ENCODE measurements at regions not wholly inside any gene's neighbourhood (a gene's known extent, or its start where the extent isn't known, plus 50 kb on each side); places are given as distances from the start of the nearest gene placed in this dataset.

DNA sequence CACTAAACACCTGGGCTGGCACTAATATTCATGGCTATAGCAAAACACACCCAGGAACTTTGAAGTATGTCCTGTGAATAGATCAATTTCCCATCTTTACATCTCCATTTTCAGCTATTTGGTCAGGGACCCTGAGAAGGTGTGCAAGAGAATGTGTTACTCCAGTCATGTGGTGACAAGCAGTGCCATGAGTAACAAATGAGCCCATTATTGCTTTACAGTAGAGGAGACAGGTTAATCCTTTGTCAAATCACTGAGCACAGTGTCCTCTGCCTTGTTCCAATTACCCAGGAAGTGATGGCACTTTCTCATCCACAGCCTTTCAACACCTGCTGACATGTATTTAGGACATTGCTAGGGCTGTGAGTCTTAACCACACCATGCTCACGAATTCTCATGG lies 664.8 kb upstream of the API5 start:
- no TSS peak for BruUV-seq (replicated peaks)
- intact Hi-C loops (cut with micrococcal nuclease; ENCODE audit: unreplicated experiment), result no loop called here
- no peak overlapping the region for H3K4me3 ChIP-seq (ENCODE audit: low read depth in 2 of 2, low read length in 2 of 2)
- TF ChIP-seq, protein P1, sequence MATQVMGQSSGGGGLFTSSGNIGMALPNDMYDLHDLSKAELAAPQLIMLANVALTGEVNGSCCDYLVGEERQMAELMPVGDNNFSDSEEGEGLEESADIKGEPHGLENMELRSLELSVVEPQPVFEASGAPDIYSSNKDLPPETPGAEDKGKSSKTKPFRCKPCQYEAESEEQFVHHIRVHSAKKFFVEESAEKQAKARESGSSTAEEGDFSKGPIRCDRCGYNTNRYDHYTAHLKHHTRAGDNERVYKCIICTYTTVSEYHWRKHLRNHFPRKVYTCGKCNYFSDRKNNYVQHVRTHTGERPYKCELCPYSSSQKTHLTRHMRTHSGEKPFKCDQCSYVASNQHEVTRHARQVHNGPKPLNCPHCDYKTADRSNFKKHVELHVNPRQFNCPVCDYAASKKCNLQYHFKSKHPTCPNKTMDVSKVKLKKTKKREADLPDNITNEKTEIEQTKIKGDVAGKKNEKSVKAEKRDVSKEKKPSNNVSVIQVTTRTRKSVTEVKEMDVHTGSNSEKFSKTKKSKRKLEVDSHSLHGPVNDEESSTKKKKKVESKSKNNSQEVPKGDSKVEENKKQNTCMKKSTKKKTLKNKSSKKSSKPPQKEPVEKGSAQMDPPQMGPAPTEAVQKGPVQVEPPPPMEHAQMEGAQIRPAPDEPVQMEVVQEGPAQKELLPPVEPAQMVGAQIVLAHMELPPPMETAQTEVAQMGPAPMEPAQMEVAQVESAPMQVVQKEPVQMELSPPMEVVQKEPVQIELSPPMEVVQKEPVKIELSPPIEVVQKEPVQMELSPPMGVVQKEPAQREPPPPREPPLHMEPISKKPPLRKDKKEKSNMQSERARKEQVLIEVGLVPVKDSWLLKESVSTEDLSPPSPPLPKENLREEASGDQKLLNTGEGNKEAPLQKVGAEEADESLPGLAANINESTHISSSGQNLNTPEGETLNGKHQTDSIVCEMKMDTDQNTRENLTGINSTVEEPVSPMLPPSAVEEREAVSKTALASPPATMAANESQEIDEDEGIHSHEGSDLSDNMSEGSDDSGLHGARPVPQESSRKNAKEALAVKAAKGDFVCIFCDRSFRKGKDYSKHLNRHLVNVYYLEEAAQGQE (IDR thresholded peaks at IDR 0.05; ENCODE audit: insufficient read depth in 1 of 2, low read depth in 2 of 2, low read length in 1 of 2), result no peak
- TF ChIP-seq POLR2AphosphoS5 (IDR thresholded peaks at IDR 0.05; ENCODE audit: low read depth, low read length) (no peak), TCF7L2 (IDR thresholded peaks at IDR 0.05; ENCODE audit: low read depth, low read length) (no peak), SIN3A (IDR thresholded peaks at IDR 0.05; ENCODE audit: borderline replicate concordance, insufficient read depth, low read depth, low read length) (no peak)
- TF ChIP-seq, protein P2, sequence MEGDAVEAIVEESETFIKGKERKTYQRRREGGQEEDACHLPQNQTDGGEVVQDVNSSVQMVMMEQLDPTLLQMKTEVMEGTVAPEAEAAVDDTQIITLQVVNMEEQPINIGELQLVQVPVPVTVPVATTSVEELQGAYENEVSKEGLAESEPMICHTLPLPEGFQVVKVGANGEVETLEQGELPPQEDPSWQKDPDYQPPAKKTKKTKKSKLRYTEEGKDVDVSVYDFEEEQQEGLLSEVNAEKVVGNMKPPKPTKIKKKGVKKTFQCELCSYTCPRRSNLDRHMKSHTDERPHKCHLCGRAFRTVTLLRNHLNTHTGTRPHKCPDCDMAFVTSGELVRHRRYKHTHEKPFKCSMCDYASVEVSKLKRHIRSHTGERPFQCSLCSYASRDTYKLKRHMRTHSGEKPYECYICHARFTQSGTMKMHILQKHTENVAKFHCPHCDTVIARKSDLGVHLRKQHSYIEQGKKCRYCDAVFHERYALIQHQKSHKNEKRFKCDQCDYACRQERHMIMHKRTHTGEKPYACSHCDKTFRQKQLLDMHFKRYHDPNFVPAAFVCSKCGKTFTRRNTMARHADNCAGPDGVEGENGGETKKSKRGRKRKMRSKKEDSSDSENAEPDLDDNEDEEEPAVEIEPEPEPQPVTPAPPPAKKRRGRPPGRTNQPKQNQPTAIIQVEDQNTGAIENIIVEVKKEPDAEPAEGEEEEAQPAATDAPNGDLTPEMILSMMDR (IDR thresholded peaks at IDR 0.05), result no peak
- no peaks in the 10 kb centered on the region for H3K36me3 ChIP-seq (ENCODE audit: control insufficient read depth, insufficient read depth, low read length)
- POLR2A ChIA-PET, result no interaction called here
- CTCF ChIA-PET, result no interaction called here
- no peaks in the 10 kb centered on the region for H3K27me3 ChIP-seq (ENCODE audit: control insufficient read depth, insufficient read depth, low read length)
- ATAC-seq (no peak), DNase-seq (ENCODE audit: low read depth, low spot score) (no peak)
- no peaks in the 10 kb centered on the region for H3K4me1 ChIP-seq (ENCODE audit: control insufficient read depth, insufficient read depth, low read length)
- in situ Hi-C loops (cut with HindIII; ENCODE audit: low pct_unique_long_range_greater_than_20kb, low sequenced_read_pairs), result no loop called here
- no peak overlapping the region for H3K27ac ChIP-seq (ENCODE audit: low read length)
- H3K9me3 ChIP-seq (ENCODE audit: control insufficient read depth, insufficient read depth, low read depth, low read length), result no peaks in the 10 kb centered on the region

DNA sequence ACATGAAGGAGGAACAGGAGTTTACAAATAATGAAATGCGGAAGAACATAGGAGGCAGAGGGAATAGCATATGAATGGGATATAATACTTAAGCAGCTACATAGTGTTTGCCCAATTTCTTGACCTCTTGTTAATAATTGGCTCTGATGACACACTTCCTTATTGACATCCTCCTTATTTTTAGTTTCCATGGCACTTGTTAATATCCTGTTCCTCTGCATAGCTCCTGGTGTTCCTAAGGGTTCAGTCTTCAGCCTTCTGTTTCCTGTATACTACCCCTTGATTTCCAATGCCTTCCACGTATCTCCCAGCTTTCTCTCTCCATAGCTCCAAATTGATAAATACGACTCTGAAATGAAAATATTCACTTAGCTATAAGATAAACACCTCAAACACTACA lies 663.8 kb upstream of the API5 start:
- no peak for ATAC-seq
- Histone ChIP-seq H3K9me3 (ENCODE audit: control insufficient read depth, insufficient read depth, low read depth, low read length) (no peaks in the 10 kb centered on the region), H3K27ac (ENCODE audit: low read length) (no peak overlapping the region), H3K4me1 (ENCODE audit: control insufficient read depth, insufficient read depth, low read length) (no peaks in the 10 kb centered on the region), H3K4me3 (ENCODE audit: low read depth in 2 of 2, low read length in 2 of 2) (no peak overlapping the region), H3K36me3 (ENCODE audit: control insufficient read depth, insufficient read depth, low read length) (no peaks in the 10 kb centered on the region), H3K27me3 (ENCODE audit: control insufficient read depth, insufficient read depth, low read length) (no peaks in the 10 kb centered on the region)
- intact Hi-C loops (cut with micrococcal nuclease; ENCODE audit: unreplicated experiment), result no loop called here
- DNase-seq (ENCODE audit: low read depth, low spot score), result no peak
- in situ Hi-C loops (cut with HindIII; ENCODE audit: low pct_unique_long_range_greater_than_20kb, low sequenced_read_pairs), result no loop called here
- ChIA-PET CTCF (no interaction called here), POLR2A (no interaction called here)
- no TSS peak for BruUV-seq (replicated peaks)
- TF ChIP-seq TCF7L2 (IDR thresholded peaks at IDR 0.05; ENCODE audit: low read depth, low read length) (no peak), SIN3A (IDR thresholded peaks at IDR 0.05; ENCODE audit: borderline replicate concordance, insufficient read depth, low read depth, low read length) (no peak), POLR2AphosphoS5 (IDR thresholded peaks at IDR 0.05; ENCODE audit: low read depth, low read length) (no peak)

DNA sequence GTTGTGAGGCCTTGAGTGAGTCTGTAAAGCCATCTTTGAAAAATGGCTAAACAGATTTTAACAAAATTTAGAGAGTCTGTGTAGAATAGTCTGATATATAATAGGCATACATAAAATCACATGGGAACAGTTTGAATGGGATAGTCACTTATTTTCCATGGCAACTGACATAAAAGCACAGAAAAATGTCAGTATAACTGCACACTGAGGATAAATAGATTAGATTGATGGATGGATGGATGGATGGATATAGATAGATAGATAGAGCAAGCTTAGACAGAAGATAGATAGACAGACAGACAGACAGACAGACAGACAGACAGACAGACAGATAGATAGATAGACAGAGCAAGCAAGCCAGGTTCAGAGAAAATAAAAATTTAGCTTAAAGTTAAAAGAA lies 660.2 kb upstream of the API5 start:
- ChIA-PET POLR2A (no interaction called here), CTCF (no interaction called here)
- no TSS peak for BruUV-seq (replicated peaks)
- ATAC-seq (no peak), DNase-seq (ENCODE audit: low read depth, low spot score) (no peak)
- Histone ChIP-seq H3K9me3 (ENCODE audit: control insufficient read depth, insufficient read depth, low read depth, low read length) (no peaks in the 10 kb centered on the region), H3K4me3 (ENCODE audit: low read depth in 2 of 2, low read length in 2 of 2) (no peak overlapping the region), H3K27me3 (ENCODE audit: control insufficient read depth, insufficient read depth, low read length) (no peaks in the 10 kb centered on the region), H3K4me1 (ENCODE audit: control insufficient read depth, insufficient read depth, low read length) (no peaks in the 10 kb centered on the region), H3K27ac (ENCODE audit: low read length) (no peak overlapping the region), H3K36me3 (ENCODE audit: control insufficient read depth, insufficient read depth, low read length) (no peaks in the 10 kb centered on the region)
- in situ Hi-C loops (cut with HindIII; ENCODE audit: low pct_unique_long_range_greater_than_20kb, low sequenced_read_pairs) (no loop called here), intact Hi-C loops (cut with micrococcal nuclease; ENCODE audit: unreplicated experiment) (no loop called here)
- TF ChIP-seq POLR2AphosphoS5 (IDR thresholded peaks at IDR 0.05; ENCODE audit: low read depth, low read length), result no peak
- TF ChIP-seq, protein P2 (IDR thresholded peaks at IDR 0.05), result no peak
- TF ChIP-seq SIN3A (IDR thresholded peaks at IDR 0.05; ENCODE audit: borderline replicate concordance, insufficient read depth, low read depth, low read length), result no peak
- no peak for TF ChIP-seq TCF7L2 (IDR thresholded peaks at IDR 0.05; ENCODE audit: low read depth, low read length)
- TF ChIP-seq, protein P1 (IDR thresholded peaks at IDR 0.05; ENCODE audit: insufficient read depth in 1 of 2, low read depth in 2 of 2, low read length in 1 of 2), result no peak

All from Panc1 (cell line).